A549 (cell line): ENCODE measurements at regions not wholly inside any gene's neighbourhood (a gene's known extent, or its start where the extent isn't known, plus 50 kb on each side); places are given as distances from the start of the nearest gene placed in this dataset.

Experiments used
- ATAC-seq, 2 experiments: fragments of 200-7000 bp in 1 of 2; fragments of >200 bp in 1 of 2; cut with Nextera tagmentation in 1 of 2; cut with Tn5 transposase in 1 of 2; 3 replicates each; pipeline versions ENCODE4 v1.8.0 to v1.9.1; 2018 to 2020; ENCODE audit warnings: mild to moderate bottlenecking in 1 of 2, moderate library complexity in 1 of 2
- CTCF ChIA-PET: fragments of 300-600 bp; sonication (Branson Sonifier 250); formaldehyde crosslinking; extraction: SDS; loops from one replicate; lab custom pipeline; 2021; ENCODE audit warnings: antibody characterized with exemption, inconsistent platforms; lab: Yijun Ruan, JAX
- POLR2A ChIA-PET: fragments of 350-600 bp; formaldehyde crosslinking; extraction: SDS; loops from one replicate; lab custom pipeline; 2021; ENCODE audit warnings: antibody characterized with exemption, inconsistent platforms; lab: Yijun Ruan, JAX
- DNase-seq, 2 experiments: peaks; one replicate each; pipeline versions ENCODE4 v3.0.0 to v3.0.0-alpha.2; 2011 to 2016; ENCODE audit warnings: low read depth in 1 of 2, low spot score in 1 of 2
- FAIRE-seq: peaks from 2 replicates; lab custom pipeline; 2011; peaks lifted over from hg19 to GRCh38; lab: Jason Lieb, UNC
- H3K27ac ChIP-seq, 2 experiments: fragments of >200 bp; sonication (Bioruptor Twin); formaldehyde crosslinking; 3 replicates each; pipeline ENCODE4 v1.5.1; 2016 to 2017
- H3K4me1 ChIP-seq: fragments of >200 bp; sonication (Bioruptor Twin); formaldehyde crosslinking; 3 replicates; pipeline ENCODE4 v1.6.1; 2016
- H3K4me2 ChIP-seq: fragments of >200 bp; sonication (Bioruptor Twin); formaldehyde crosslinking; 3 replicates; pipeline ENCODE4 v1.6.1; 2016
- H3K4me3 ChIP-seq: fragments of >200 bp; sonication (Bioruptor Twin); formaldehyde crosslinking; 3 replicates; pipeline ENCODE4 v1.5.1; 2016
- H3K9me3 ChIP-seq: fragments of >200 bp; sonication (Bioruptor Twin); formaldehyde crosslinking; 3 replicates; pipeline ENCODE4 v1.6.1; 2016
- CBX2 ChIP-seq: fragments of 200-600 bp; sonication (generic); IDR thresholded peaks from 2 replicates; pipeline ENCODE4 v1.6.1; 2016; ENCODE audit warnings: low read depth, mild to moderate bottlenecking, borderline replicate concordance
- CBX8 ChIP-seq: fragments of 200-600 bp; sonication (generic); IDR thresholded peaks from 2 replicates; pipeline ENCODE4 v1.6.1; 2016
- CHD4 ChIP-seq: fragments of 200-600 bp; sonication (generic); IDR thresholded peaks from 2 replicates; pipeline ENCODE4 v1.6.1; 2016; ENCODE audit warnings: antibody characterized with exemption, mild to moderate bottlenecking, borderline replicate concordance
- EHF ChIP-seq: fragments of 250-450 bp; sonication (Bioruptor Pico); IDR thresholded peaks from 2 replicates; pipeline ENCODE4 v1.5.0; 2020; ENCODE audit warnings: mild to moderate bottlenecking
- EHMT2 ChIP-seq: fragments of 200-600 bp; sonication (generic); IDR thresholded peaks from 2 replicates; pipeline ENCODE4 v1.6.1; 2016; ENCODE audit warnings: antibody characterized with exemption, low read depth, mild to moderate bottlenecking, moderate library complexity
- EP300 ChIP-seq, 2 experiments: fragments of >200 bp; sonication (Bioruptor Twin); formaldehyde crosslinking; IDR thresholded peaks; 2 replicates in 1 of 2; 3 replicates in 1 of 2; pipeline ENCODE4 v1.6.1; 2016 to 2017
- ESRRA ChIP-seq: fragments of 150-350 bp; IDR thresholded peaks from 2 replicates; pipeline ENCODE4 v1.6.1; 2014; ENCODE audit warnings: mild to moderate bottlenecking, low read length, borderline replicate concordance
- FOXS1 ChIP-seq: fragments of 250-450 bp; sonication (Bioruptor Pico); IDR thresholded peaks from 2 replicates; pipeline ENCODE4 v1.5.0; 2020; ENCODE audit warnings: mild to moderate bottlenecking, moderate library complexity
- GATA3 ChIP-seq: IDR thresholded peaks from 2 replicates; pipeline ENCODE4 v1.6.1; 2012; ENCODE audit warnings: borderline replicate concordance
- HDAC2 ChIP-seq: fragments of 200-600 bp; sonication (generic); IDR thresholded peaks from 2 replicates; pipeline ENCODE4 v1.6.1; 2016
- HEYL ChIP-seq: fragments of 250-450 bp; sonication (Bioruptor Pico); IDR thresholded peaks from 2 replicates; pipeline ENCODE4 v1.8.0; 2021; ENCODE audit warnings: mild to moderate bottlenecking, moderate library complexity
- HMGXB4 ChIP-seq: fragments of 250-450 bp; sonication (Bioruptor Pico); IDR thresholded peaks from 2 replicates; pipeline ENCODE4 v1.5.0; 2021; ENCODE audit warnings: mild to moderate bottlenecking, moderate library complexity, borderline replicate concordance
- HOXA7 ChIP-seq: fragments of 250-450 bp; sonication (Bioruptor Pico); IDR thresholded peaks from 2 replicates; pipeline ENCODE4 v1.5.0; 2020; ENCODE audit warnings: mild to moderate bottlenecking, moderate library complexity
- MAZ ChIP-seq: fragments of 150-350 bp; IDR thresholded peaks from 2 replicates; pipeline ENCODE4 v1.6.1; 2014; ENCODE audit warnings: antibody characterized with exemption, low read depth, low read length, borderline replicate concordance
- MYC ChIP-seq: IDR thresholded peaks from 2 replicates; pipeline ENCODE4 v1.6.1; 2012; ENCODE audit warnings: mild to moderate bottlenecking, inconsistent platforms, low read length, improper control_type of control experiment, borderline replicate concordance
- PBX3 ChIP-seq: IDR thresholded peaks from 2 replicates; pipeline ENCODE4 v1.6.1; 2012
- POLR2A ChIP-seq: IDR thresholded peaks from 2 replicates; pipeline ENCODE4 v1.6.1; 2012; ENCODE audit warnings: mild to moderate bottlenecking, low read length
- POLR2AphosphoS2 ChIP-seq: conservative IDR thresholded peaks from 2 replicates; pipeline ENCODE4 v1.6.1; 2012; ENCODE audit warnings: low read length, improper control_type of control experiment, inconsistent platforms
- RCOR1 ChIP-seq: fragments of 150-350 bp; IDR thresholded peaks from 2 replicates; pipeline ENCODE4 v1.6.1; 2014; ENCODE audit warnings: antibody characterized with exemption, low read length, low read depth
- RFX5 ChIP-seq: fragments of 450-650 bp; IDR thresholded peaks from 2 replicates; pipeline ENCODE4 v1.7.1; 2014; ENCODE audit warnings: antibody characterized with exemption, mild to moderate bottlenecking, moderate library complexity
- SMC3 ChIP-seq: fragments of >200 bp; sonication (Bioruptor Twin); formaldehyde crosslinking; IDR thresholded peaks from 3 replicates; pipeline ENCODE4 v1.6.1; 2018; ENCODE audit warnings: inconsistent platforms
- SREBF2 ChIP-seq: fragments of 450-650 bp; IDR thresholded peaks from 2 replicates; pipeline ENCODE4 v1.6.1; 2014; ENCODE audit warnings: mild to moderate bottlenecking, moderate library complexity
- ZC3H11A ChIP-seq: fragments of 450-650 bp; IDR thresholded peaks from 2 replicates; pipeline ENCODE4 v1.6.1; 2014; ENCODE audit warnings: antibody characterized with exemption, mild to moderate bottlenecking
- ZNF302 ChIP-seq: fragments of 250-450 bp; sonication (Bioruptor Pico); IDR thresholded peaks from 2 replicates; pipeline ENCODE4 v1.9.0; 2021; ENCODE audit warnings: inconsistent platforms, mild to moderate bottlenecking, moderate library complexity
- WGBS: methylation state at CpG from one replicate; pipeline ENCODE4 v1.1.6; 2017; ENCODE audit errors: missing lambda C conversion rate; 5-methylcytosine and 5-hydroxymethylcytosine counted together

GRCh38 chr13:66113882-66114526 lies 1116.1 kb downstream of the PCDH9 start:
- no peak overlapping the region for H3K4me2 ChIP-seq
- ChIA-PET POLR2A (no interaction called here), CTCF (no interaction called here)
- no peaks in the 10 kb centered on the region for H3K4me1 ChIP-seq
- FAIRE-seq (no peak), DNase-seq (no peak), ATAC-seq (no peak)
- 52% methylated on average over 5 of the region's 5 CpGs for WGBS
- no peak overlapping the region for H3K4me3 ChIP-seq
- no peak for TF ChIP-seq EHF (CRISPR knock-in tag)
- no peak for TF ChIP-seq MYC
- TF ChIP-seq EHMT2: no peak
- TF ChIP-seq FOXS1 (CRISPR knock-in tag): no peak
- no peak for TF ChIP-seq RFX5
- TF ChIP-seq POLR2AphosphoS2: no peak
- no peak for TF ChIP-seq GATA3
- TF ChIP-seq SREBF2: no peak
- no peak for TF ChIP-seq CBX8
- TF ChIP-seq CHD4: no peak
- no peak for TF ChIP-seq CBX2
- no peak for TF ChIP-seq EP300 (IDR thresholded peaks at IDR 0.05)
- no peak for TF ChIP-seq RCOR1
- TF ChIP-seq ZNF302 (CRISPR knock-in tag): no peak
- no peak for TF ChIP-seq POLR2A
- TF ChIP-seq ESRRA: no peak
- TF ChIP-seq HOXA7: no peak
- no peak overlapping the region for H3K27ac ChIP-seq
- no peaks in the 10 kb centered on the region for H3K9me3 ChIP-seq

- no peak for ATAC-seq
- no peak for DNase-seq
Observed at GRCh38 chr13:66111628-66112027, 1118.5 kb downstream of the PCDH9 start.

More at GRCh38 chr13:66111628-66112027, 1118.5 kb downstream of the PCDH9 start:
- Histone ChIP-seq H3K9me3 (no peaks in the 10 kb centered on the region), H3K27ac (no peak overlapping the region)
- POLR2A ChIA-PET: no interaction called here
- CTCF ChIA-PET: interaction anchor here (0.6 kb wide), 1 partner anchor 1101 kb away, joined by 3 read pairs; no protein-coding TSS in a partner anchor
- FAIRE-seq: no peak
- TF ChIP-seq HEYL (CRISPR knock-in tag) (no peak), MAZ (no peak), PBX3 (no peak), SMC3 (no peak), HOXA7 (no peak), CBX2 (no peak), HDAC2 (no peak), HMGXB4 (CRISPR knock-in tag) (no peak), ZC3H11A (no peak), POLR2AphosphoS2 (no peak)
- TF ChIP-seq, all 56 proteins: peak for 0
- no peak overlapping the region for H3K4me2 ChIP-seq
- no peak overlapping the region for H3K4me3 ChIP-seq
- no peaks in the 10 kb centered on the region for H3K4me1 ChIP-seq
